ENCODE measurements at regions not wholly inside any gene's neighbourhood (a gene's known extent, or its start where the extent isn't known, plus 50 kb on each side); places are given as distances from the start of the nearest gene placed in this dataset.

DNA sequence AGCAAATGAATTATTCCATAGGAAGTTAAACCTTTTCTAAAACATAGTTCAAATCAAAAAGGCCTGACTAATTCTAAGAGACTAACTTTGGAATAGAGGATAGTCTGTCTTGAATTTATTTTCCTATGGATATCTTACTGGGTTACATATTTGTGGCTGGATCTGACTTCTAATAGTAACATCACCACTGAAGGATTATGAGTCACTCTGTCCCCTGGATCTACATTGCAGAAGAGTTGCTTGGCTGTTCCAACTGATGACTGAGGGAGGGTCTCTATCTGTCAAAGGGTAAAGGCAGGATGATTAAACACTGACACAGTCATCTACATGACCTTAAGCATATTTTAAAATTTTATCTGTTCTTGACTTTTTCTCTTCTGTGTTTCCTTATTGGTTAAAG lies 119.6 kb upstream of the FST start:
- no peaks in the 10 kb centered on the region for H3K36me3 ChIP-seq (ENCODE audit: control insufficient read depth, insufficient read depth, low read length)

DNA sequence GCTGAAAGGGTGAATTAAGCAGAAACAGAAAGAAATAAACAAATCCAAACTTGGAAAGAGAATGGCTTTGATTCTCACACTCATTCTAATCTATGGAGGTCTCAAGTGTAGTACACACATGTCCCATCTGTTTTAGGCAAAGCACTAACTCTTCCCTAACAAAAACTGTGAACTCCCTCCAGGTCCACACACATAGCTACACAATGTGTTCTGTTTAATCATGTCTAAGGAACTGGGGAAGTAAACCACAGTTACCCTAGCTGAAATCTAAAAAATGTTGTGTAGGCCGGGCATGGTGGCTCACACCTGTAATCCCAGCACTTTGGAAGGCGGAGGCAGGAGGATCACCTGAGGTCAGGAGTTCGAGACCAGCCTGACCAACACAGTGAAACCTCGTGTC lies 118.7 kb upstream of the FST start:
- no peaks in the 10 kb centered on the region for H3K36me3 ChIP-seq (ENCODE audit: control insufficient read depth, insufficient read depth, low read length)
- ATAC-seq (ENCODE audit: low read depth in 2 of 2) (no peak), DNase-seq (no peak)
- H3K27ac ChIP-seq (ENCODE audit: insufficient read depth, low read length, poor library complexity, severe bottlenecking) = no peak overlapping the region
- no peak overlapping the region for H3K27ac Mint-ChIP-seq
- H3K9me3 ChIP-seq (ENCODE audit: control insufficient read depth in 2 of 2, low read length in 2 of 2) = no peaks in the 10 kb centered on the region
- H3K27me3 Mint-ChIP-seq = no peaks in the 10 kb centered on the region
- no peak overlapping the region for H3K4me3 Mint-ChIP-seq
- peaks cover 0 to 5% (median 4%) of the 10 kb centered on the region in 7 donors for H3K9me3 Mint-ChIP-seq
- no peaks in the 10 kb centered on the region for H3K36me3 Mint-ChIP-seq
- no peaks in the 10 kb centered on the region for H3K4me1 Mint-ChIP-seq
- H3K4me3 ChIP-seq (ENCODE audit: low read depth, low read length) = no peak overlapping the region
- H3K4me1 ChIP-seq (ENCODE audit: control insufficient read depth, insufficient read depth, low read length, poor library complexity, severe bottlenecking) = no peaks in the 10 kb centered on the region
- H3K27me3 ChIP-seq (ENCODE audit: control insufficient read depth, insufficient read depth, low read length) = no peaks in the 10 kb centered on the region

More for the DNA sequence above, 119.6 kb upstream of the FST start:
- H3K27ac Mint-ChIP-seq = no peak overlapping the region
- H3K4me3 Mint-ChIP-seq = no peak overlapping the region
- Histone ChIP-seq H3K4me1 (ENCODE audit: control insufficient read depth, insufficient read depth, low read length, poor library complexity, severe bottlenecking) (no peaks in the 10 kb centered on the region), H3K27ac (ENCODE audit: insufficient read depth, low read length, poor library complexity, severe bottlenecking) (no peak overlapping the region), H3K27me3 (ENCODE audit: control insufficient read depth, insufficient read depth, low read length) (no peaks in the 10 kb centered on the region), H3K4me3 (ENCODE audit: low read depth, low read length) (no peak overlapping the region), H3K9me3 (ENCODE audit: control insufficient read depth in 2 of 2, low read length in 2 of 2) (no peaks in the 10 kb centered on the region)
- no peaks in the 10 kb centered on the region for H3K36me3 Mint-ChIP-seq
- H3K4me1 Mint-ChIP-seq = no peaks in the 10 kb centered on the region
- no peak for ATAC-seq (ENCODE audit: low read depth in 2 of 2)
- H3K9me3 Mint-ChIP-seq = peaks cover 0 to 5% (median 4%) of the 10 kb centered on the region in 7 donors
- no peak for DNase-seq
- no peaks in the 10 kb centered on the region for H3K27me3 Mint-ChIP-seq

DNA sequence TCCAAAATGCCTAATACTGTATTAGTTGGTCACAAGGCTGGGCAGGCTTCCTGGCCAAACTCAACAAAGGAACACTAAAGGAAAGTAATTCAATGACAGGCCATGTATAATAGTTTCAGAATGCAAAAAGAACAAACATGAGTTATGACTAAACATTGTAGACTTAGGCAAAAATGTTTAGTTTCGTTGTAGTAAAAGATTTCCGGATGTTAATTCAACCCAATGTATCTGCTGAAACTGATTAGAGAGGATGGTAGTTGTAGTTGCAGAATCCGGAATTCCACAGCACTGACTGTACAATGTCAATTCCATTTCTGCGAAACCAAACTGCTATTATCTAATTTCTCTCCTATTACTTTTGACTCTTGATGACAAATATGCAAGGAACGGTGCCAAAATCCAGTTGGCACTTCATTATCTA lies 117.9 kb upstream of the FST start:
- Histone ChIP-seq H3K4me3 (ENCODE audit: low read depth, low read length) (no peak overlapping the region), H3K9me3 (ENCODE audit: control insufficient read depth in 2 of 2, low read length in 2 of 2) (no peaks in the 10 kb centered on the region), H3K27me3 (ENCODE audit: control insufficient read depth, insufficient read depth, low read length) (no peaks in the 10 kb centered on the region), H3K27ac (ENCODE audit: insufficient read depth, low read length, poor library complexity, severe bottlenecking) (no peak overlapping the region), H3K4me1 (ENCODE audit: control insufficient read depth, insufficient read depth, low read length, poor library complexity, severe bottlenecking) (no peaks in the 10 kb centered on the region), H3K36me3 (ENCODE audit: control insufficient read depth, insufficient read depth, low read length) (no peaks in the 10 kb centered on the region)
- peaks cover 0 to 5% (median 0%) of the 10 kb centered on the region in 7 donors for H3K9me3 Mint-ChIP-seq
- H3K36me3 Mint-ChIP-seq = no peaks in the 10 kb centered on the region
- H3K27me3 Mint-ChIP-seq = no peaks in the 10 kb centered on the region
- no peak overlapping the region for H3K4me3 Mint-ChIP-seq
- H3K4me1 Mint-ChIP-seq = no peaks in the 10 kb centered on the region
- ATAC-seq (ENCODE audit: low read depth in 2 of 2) = no peak
- DNase-seq = no peak
- H3K27ac Mint-ChIP-seq = no peak overlapping the region

DNA sequence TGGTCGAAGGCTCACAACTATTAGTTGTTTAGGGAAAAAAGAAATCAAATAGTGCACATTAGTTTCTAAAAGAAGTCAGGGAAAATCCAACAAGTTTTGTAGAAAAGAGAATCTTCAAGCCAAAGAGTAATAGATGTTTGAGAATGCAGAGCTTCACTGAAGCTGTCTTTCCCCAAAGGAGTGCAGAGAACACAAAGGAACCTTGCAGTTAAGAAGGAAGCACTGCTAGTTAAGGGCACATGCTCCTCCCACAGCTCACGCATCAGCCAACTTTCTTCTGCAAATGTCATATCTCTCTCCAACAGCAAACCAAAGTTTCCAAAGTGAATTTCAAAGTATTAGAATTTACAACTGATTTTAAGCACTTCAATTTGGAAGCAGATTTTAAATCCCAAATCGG lies 116.4 kb upstream of the FST start:
- no peak overlapping the region for H3K27ac ChIP-seq (ENCODE audit: insufficient read depth, low read length, poor library complexity, severe bottlenecking)
- Mint-ChIP-seq H3K27me3 (no peaks in the 10 kb centered on the region), H3K36me3 (no peaks in the 10 kb centered on the region), H3K27ac (no peak overlapping the region), H3K4me1 (no peaks in the 10 kb centered on the region), H3K4me3 (no peak overlapping the region), H3K9me3 (peaks cover 0 to 6% (median 0%) of the 10 kb centered on the region in 7 donors)
- H3K4me1 ChIP-seq (ENCODE audit: control insufficient read depth, insufficient read depth, low read length, poor library complexity, severe bottlenecking) = no peaks in the 10 kb centered on the region
- no peak overlapping the region for H3K4me3 ChIP-seq (ENCODE audit: low read depth, low read length)
- no peaks in the 10 kb centered on the region for H3K9me3 ChIP-seq (ENCODE audit: control insufficient read depth in 2 of 2, low read length in 2 of 2)
- DNase-seq = no peak
- ATAC-seq (ENCODE audit: low read depth in 2 of 2) = no peak
- H3K27me3 ChIP-seq (ENCODE audit: control insufficient read depth, insufficient read depth, low read length) = no peaks in the 10 kb centered on the region
- no peaks in the 10 kb centered on the region for H3K36me3 ChIP-seq (ENCODE audit: control insufficient read depth, insufficient read depth, low read length)

DNA sequence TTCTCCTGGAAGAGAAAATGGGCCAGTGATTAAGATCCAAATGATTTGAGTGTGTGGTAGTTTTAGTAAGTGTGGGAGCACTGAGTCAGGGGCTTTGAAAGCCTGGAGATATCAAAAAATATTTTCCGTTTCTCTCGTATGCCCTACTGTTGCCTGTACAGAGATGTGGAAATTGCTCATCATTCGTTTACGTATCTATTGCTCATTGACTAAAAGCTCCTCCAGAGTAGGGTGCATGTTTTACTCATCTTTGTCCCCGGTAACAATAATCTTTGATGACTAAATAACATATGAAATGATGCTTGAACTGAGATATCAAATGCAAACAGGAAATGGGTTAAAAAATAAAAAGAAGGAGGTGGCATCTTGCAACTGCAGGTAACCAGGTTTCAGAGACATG lies 114.2 kb upstream of the FST start:
- no peak for ATAC-seq (ENCODE audit: low read depth in 2 of 2)

DNA sequence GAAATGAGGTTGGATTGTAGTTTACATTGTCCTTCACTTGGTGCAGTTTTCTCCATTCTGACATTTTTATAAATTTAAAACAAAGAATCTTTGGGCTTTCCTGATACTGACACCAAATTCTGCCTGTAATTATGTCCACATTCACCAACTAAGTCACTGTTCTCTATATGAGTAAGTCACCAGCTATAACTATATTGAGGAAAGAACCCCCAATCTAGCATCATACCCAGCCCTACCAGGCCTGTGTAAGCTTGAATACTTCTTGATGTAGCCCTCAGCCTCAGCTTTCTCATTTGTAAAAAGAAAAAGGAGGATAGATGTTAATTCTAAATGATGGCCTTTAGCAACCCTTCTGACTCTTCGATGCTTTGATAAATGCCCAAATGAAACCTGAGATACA lies 112.7 kb upstream of the FST start:
- Histone ChIP-seq H3K27ac (ENCODE audit: insufficient read depth, low read length, poor library complexity, severe bottlenecking) (no peak overlapping the region), H3K4me3 (ENCODE audit: low read depth, low read length) (no peak overlapping the region), H3K4me1 (ENCODE audit: control insufficient read depth, insufficient read depth, low read length, poor library complexity, severe bottlenecking) (no peaks in the 10 kb centered on the region), H3K27me3 (ENCODE audit: control insufficient read depth, insufficient read depth, low read length) (no peaks in the 10 kb centered on the region), H3K36me3 (ENCODE audit: control insufficient read depth, insufficient read depth, low read length) (no peaks in the 10 kb centered on the region), H3K9me3 (ENCODE audit: control insufficient read depth in 2 of 2, low read length in 2 of 2) (no peaks in the 10 kb centered on the region)
- no peak for DNase-seq
- peaks cover 0 to 7% (median 2%) of the 10 kb centered on the region in 7 donors for H3K9me3 Mint-ChIP-seq
- no peak overlapping the region for H3K27ac Mint-ChIP-seq
- no peak overlapping the region for H3K4me3 Mint-ChIP-seq
- no peaks in the 10 kb centered on the region for H3K4me1 Mint-ChIP-seq
- no peak for ATAC-seq (ENCODE audit: low read depth in 2 of 2)
- no peaks in the 10 kb centered on the region for H3K36me3 Mint-ChIP-seq
- no peaks in the 10 kb centered on the region for H3K27me3 Mint-ChIP-seq

More for the DNA sequence above, 114.2 kb upstream of the FST start:
- no peaks in the 10 kb centered on the region for H3K27me3 ChIP-seq (ENCODE audit: control insufficient read depth, insufficient read depth, low read length)
- no peaks in the 10 kb centered on the region for H3K36me3 ChIP-seq (ENCODE audit: control insufficient read depth, insufficient read depth, low read length)
- Mint-ChIP-seq H3K4me1 (no peaks in the 10 kb centered on the region), H3K4me3 (no peak overlapping the region), H3K27ac (no peak overlapping the region), H3K27me3 (no peaks in the 10 kb centered on the region), H3K36me3 (no peaks in the 10 kb centered on the region), H3K9me3 (peaks cover 0 to 9% (median 0%) of the 10 kb centered on the region in 7 donors)
- no peak for DNase-seq
- no peak overlapping the region for H3K27ac ChIP-seq (ENCODE audit: insufficient read depth, low read length, poor library complexity, severe bottlenecking)
- H3K4me3 ChIP-seq (ENCODE audit: low read depth, low read length) = no peak overlapping the region
- no peaks in the 10 kb centered on the region for H3K4me1 ChIP-seq (ENCODE audit: control insufficient read depth, insufficient read depth, low read length, poor library complexity, severe bottlenecking)
- H3K9me3 ChIP-seq (ENCODE audit: control insufficient read depth in 2 of 2, low read length in 2 of 2) = no peaks in the 10 kb centered on the region

DNA sequence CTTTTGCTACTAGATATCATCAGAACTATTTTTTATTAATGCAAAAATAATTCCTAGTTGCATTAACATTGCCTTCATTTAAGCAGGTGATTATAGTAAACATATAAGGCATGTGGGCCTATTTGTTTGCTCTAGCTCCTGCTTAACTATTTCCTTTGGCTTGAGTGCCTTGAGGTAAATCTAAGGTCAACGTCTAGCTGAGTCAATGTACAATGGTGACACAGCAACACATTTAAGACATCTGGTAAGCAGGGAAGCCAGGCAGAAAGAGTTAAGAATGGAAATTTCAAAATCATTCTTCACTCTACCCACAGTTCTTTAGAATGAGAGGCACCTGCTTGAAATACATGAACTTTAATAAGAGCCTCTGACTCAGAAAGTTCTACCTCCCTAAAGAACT lies 111.9 kb upstream of the FST start:
- DNase-seq = no peak
- Histone ChIP-seq H3K36me3 (ENCODE audit: control insufficient read depth, insufficient read depth, low read length) (no peaks in the 10 kb centered on the region), H3K9me3 (ENCODE audit: control insufficient read depth in 2 of 2, low read length in 2 of 2) (no peaks in the 10 kb centered on the region), H3K27me3 (ENCODE audit: control insufficient read depth, insufficient read depth, low read length) (no peaks in the 10 kb centered on the region), H3K27ac (ENCODE audit: insufficient read depth, low read length, poor library complexity, severe bottlenecking) (no peak overlapping the region), H3K4me1 (ENCODE audit: control insufficient read depth, insufficient read depth, low read length, poor library complexity, severe bottlenecking) (no peaks in the 10 kb centered on the region), H3K4me3 (ENCODE audit: low read depth, low read length) (no peak overlapping the region)
- Mint-ChIP-seq H3K4me1 (no peaks in the 10 kb centered on the region), H3K4me3 (no peak overlapping the region), H3K36me3 (no peaks in the 10 kb centered on the region), H3K9me3 (peaks cover 0 to 7% (median 0%) of the 10 kb centered on the region in 7 donors), H3K27ac (no peak overlapping the region), H3K27me3 (no peaks in the 10 kb centered on the region)
- no peak for ATAC-seq (ENCODE audit: low read depth in 2 of 2)

DNA sequence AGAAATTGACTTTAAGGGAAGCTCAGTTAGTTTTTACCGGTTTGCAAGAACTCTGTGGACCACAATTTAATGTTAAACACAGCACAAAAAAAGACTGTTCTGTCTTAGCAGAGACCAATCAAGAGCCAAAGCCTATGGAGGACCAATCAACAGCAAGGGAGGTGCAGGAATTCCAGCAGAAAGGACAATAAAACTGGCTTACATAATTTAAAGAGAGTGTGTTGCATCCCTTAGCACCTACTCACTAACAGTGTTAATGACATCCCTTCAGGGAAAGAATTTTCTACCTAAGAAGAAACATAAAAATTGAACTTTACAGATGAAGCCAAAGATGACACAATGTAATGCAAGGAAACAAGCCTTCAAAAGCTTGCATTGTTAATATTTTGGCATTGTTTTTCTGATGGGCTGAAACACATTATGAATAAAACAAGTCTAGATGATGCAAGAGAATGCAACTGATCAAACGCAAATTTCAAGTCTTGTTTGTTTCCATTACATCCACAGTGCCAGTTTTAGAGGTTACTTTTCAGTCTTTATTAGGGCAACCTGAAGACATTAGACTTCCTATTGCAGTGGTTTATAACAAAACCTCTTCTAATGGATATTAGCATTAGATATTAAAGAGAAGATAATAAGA lies 111.3 kb upstream of the FST start:
- ATAC-seq (ENCODE audit: low read depth in 2 of 2) (no peak), DNase-seq (no peak)
- Histone ChIP-seq H3K4me3 (ENCODE audit: low read depth, low read length) (no peak overlapping the region), H3K9me3 (ENCODE audit: control insufficient read depth in 2 of 2, low read length in 2 of 2) (no peaks in the 10 kb centered on the region), H3K36me3 (ENCODE audit: control insufficient read depth, insufficient read depth, low read length) (no peaks in the 10 kb centered on the region), H3K4me1 (ENCODE audit: control insufficient read depth, insufficient read depth, low read length, poor library complexity, severe bottlenecking) (no peaks in the 10 kb centered on the region), H3K27me3 (ENCODE audit: control insufficient read depth, insufficient read depth, low read length) (no peaks in the 10 kb centered on the region), H3K27ac (ENCODE audit: insufficient read depth, low read length, poor library complexity, severe bottlenecking) (no peak overlapping the region)
- Mint-ChIP-seq H3K36me3 (no peaks in the 10 kb centered on the region), H3K9me3 (peaks cover 0 to 7% (median 0%) of the 10 kb centered on the region in 7 donors), H3K4me3 (no peak overlapping the region), H3K27me3 (no peaks in the 10 kb centered on the region), H3K27ac (no peak overlapping the region), H3K4me1 (no peaks in the 10 kb centered on the region)

Measured in CD4-positive, CD25-positive, alpha-beta regulatory T cell (primary cell).